Cardiac muscle cell (in vitro differentiated cells and primary cell): ENCODE measurements at regions not wholly inside any gene's neighbourhood (a gene's known extent, or its start where the extent isn't known, plus 50 kb on each side); places are given as distances from the start of the nearest gene placed in this dataset.

Experiments used
- DNase-seq, 2 donors: peaks; one replicate each; pipeline versions ENCODE4 v3.0.0 to v3.0.0-alpha.2; 2010 to 2017; ENCODE audit warnings: low read depth in 1 of 2, low spot score in 1 of 2
- H3K27ac ChIP-seq: fragments of 200-600 bp; sonication (generic); 2 replicates; pipeline ENCODE4 v1.5.1; 2016
- H3K27me3 ChIP-seq: fragments of 200-600 bp; sonication (generic); 2 replicates; pipeline ENCODE4 v1.6.0; 2016; ENCODE audit warnings: control low read depth
- H3K36me3 ChIP-seq: fragments of 200-600 bp; sonication (generic); 2 replicates; pipeline ENCODE4 v1.5.1; 2016; ENCODE audit warnings: control low read depth
- H3K4me1 ChIP-seq: fragments of 200-600 bp; sonication (generic); 2 replicates; pipeline ENCODE4 v1.8.1; 2017; ENCODE audit warnings: low read depth, mild to moderate bottlenecking, mixed run types
- H3K4me3 ChIP-seq: fragments of 200-600 bp; sonication (generic); 2 replicates; pipeline ENCODE4 v1.5.1; 2016; ENCODE audit warnings: mild to moderate bottlenecking
- H3K9me3 ChIP-seq: fragments of 200-600 bp; sonication (generic); 2 replicates; pipeline ENCODE4 v1.5.1; 2017; ENCODE audit warnings: low read depth, mild to moderate bottlenecking, control low read depth
- CTCF ChIP-seq: IDR thresholded peaks from 2 replicates; pipeline ENCODE4 v1.5.1; 2012; ENCODE audit warnings: low read depth, mild to moderate bottlenecking, low read length

- H3K4me1 ChIP-seq: no peaks in the 10 kb centered on the region
- H3K4me3 ChIP-seq: no peak overlapping the region
- no peak for TF ChIP-seq CTCF
- DNase-seq: no peak
- H3K27ac ChIP-seq: no peak overlapping the region
- no peaks in the 10 kb centered on the region for H3K36me3 ChIP-seq
- no peaks in the 10 kb centered on the region for H3K27me3 ChIP-seq
- H3K9me3 ChIP-seq: no peaks in the 10 kb centered on the region
Measured at GRCh38 chr7:54687462-54688212, 71.4 kb downstream of the SEC61G start.

- no peaks in the 10 kb centered on the region for H3K36me3 ChIP-seq
- H3K27ac ChIP-seq: no peak overlapping the region
- H3K27me3 ChIP-seq: no peaks in the 10 kb centered on the region
- no peak for DNase-seq
- no peaks in the 10 kb centered on the region for H3K9me3 ChIP-seq
- H3K4me3 ChIP-seq: no peak overlapping the region
- TF ChIP-seq CTCF: no peak
- no peaks in the 10 kb centered on the region for H3K4me1 ChIP-seq
Measured at GRCh38 chr7:54680377-54681005, 78.5 kb downstream of the SEC61G start.

GRCh38 chr7:54679490-54679817 lies 79.6 kb downstream of the SEC61G start:
- H3K27ac ChIP-seq: no peak overlapping the region
- no peaks in the 10 kb centered on the region for H3K36me3 ChIP-seq
- H3K4me1 ChIP-seq: no peaks in the 10 kb centered on the region
- no peak for TF ChIP-seq CTCF
- no peaks in the 10 kb centered on the region for H3K27me3 ChIP-seq
- H3K4me3 ChIP-seq: no peak overlapping the region
- DNase-seq: no peak
- no peaks in the 10 kb centered on the region for H3K9me3 ChIP-seq

- H3K36me3 ChIP-seq: no peaks in the 10 kb centered on the region
- TF ChIP-seq CTCF: no peak
Measured at GRCh38 chr7:54678763-54679489, 80.1 kb downstream of the SEC61G start.

GRCh38 chr7:54674891-54675290 lies 84.1 kb downstream of the SEC61G start:
- DNase-seq: no peak
- H3K27me3 ChIP-seq: no peaks in the 10 kb centered on the region
- no peaks in the 10 kb centered on the region for H3K4me1 ChIP-seq
- TF ChIP-seq CTCF: no peak
- H3K36me3 ChIP-seq: no peaks in the 10 kb centered on the region
- no peak overlapping the region for H3K27ac ChIP-seq
- H3K9me3 ChIP-seq: no peaks in the 10 kb centered on the region
- no peak overlapping the region for H3K4me3 ChIP-seq

More at GRCh38 chr7:54678763-54679489, 80.1 kb downstream of the SEC61G start:
- no peak overlapping the region for H3K27ac ChIP-seq
- H3K9me3 ChIP-seq: no peaks in the 10 kb centered on the region
- H3K4me3 ChIP-seq: no peak overlapping the region
- no peak for DNase-seq
- no peaks in the 10 kb centered on the region for H3K4me1 ChIP-seq
- no peaks in the 10 kb centered on the region for H3K27me3 ChIP-seq
